WERI-Rb-1 (cell line): ENCODE measurements at regions not wholly inside any gene's neighbourhood (a gene's known extent, or its start where the extent isn't known, plus 50 kb on each side); places are given as distances from the start of the nearest gene placed in this dataset.

ENCODE experiments used
- DNase-seq: peaks from one replicate; pipeline ENCODE4 v3.0.0-alpha.2; 2020
- H3K27ac ChIP-seq: fragments of 250-450 bp; sonication (Bioruptor Pico); 2 replicates; pipeline ENCODE4 v1.5.1; 2020; ENCODE audit warnings: mild to moderate bottlenecking, moderate library complexity
- H3K27me3 ChIP-seq: fragments of 250-450 bp; sonication (Bioruptor Pico); 2 replicates; pipeline ENCODE4 v1.5.1; 2021; ENCODE audit warnings: mild to moderate bottlenecking, low read depth, moderate library complexity; ENCODE audit not compliant: insufficient read depth, severe bottlenecking
- H3K36me3 ChIP-seq: fragments of 250-450 bp; sonication (Bioruptor Pico); 2 replicates; pipeline ENCODE4 v1.5.1; 2020; ENCODE audit warnings: mild to moderate bottlenecking, moderate library complexity
- H3K4me3 ChIP-seq: 2 replicates; pipeline ENCODE4 v1.5.1; 2011; ENCODE audit warnings: low read depth, mild to moderate bottlenecking, control low read depth, low read length
- H3K9me3 ChIP-seq: fragments of 250-450 bp; sonication (Bioruptor Pico); 2 replicates; pipeline ENCODE4 v1.5.1; 2021; ENCODE audit warnings: mild to moderate bottlenecking, moderate library complexity; ENCODE audit not compliant: severe bottlenecking
- CTCF ChIP-seq: IDR thresholded peaks from 2 replicates; pipeline ENCODE4 v1.5.1; 2011; ENCODE audit warnings: low read depth, mild to moderate bottlenecking, control low read depth, inconsistent platforms, low read length

- TF ChIP-seq CTCF, result no peak
- no peaks in the 10 kb centered on the region for H3K36me3 ChIP-seq
- no peaks in the 10 kb centered on the region for H3K9me3 ChIP-seq
- H3K27me3 ChIP-seq, result no peaks in the 10 kb centered on the region
- no peak for DNase-seq
- peak overlapping the region; percentile 48 for H3K27ac ChIP-seq
- H3K4me3 ChIP-seq, result no peak overlapping the region
These were observed 58.7 kb upstream of the SH3RF3 start for GRCh38 chr2:109070290-109070689.

GRCh38 chr2:109069331-109070194, 59.4 kb upstream of the SH3RF3 start:
- Histone ChIP-seq H3K9me3 (no peaks in the 10 kb centered on the region), H3K27ac (peak overlapping the region; percentile 70)

GRCh38 chr2:109068811-109069210, 60.2 kb upstream of the SH3RF3 start:
- TF ChIP-seq CTCF, result no peak
- no peaks in the 10 kb centered on the region for H3K27me3 ChIP-seq
- DNase-seq, result no peak
- no peak overlapping the region for H3K4me3 ChIP-seq
- peak overlapping the region; percentile 70 for H3K27ac ChIP-seq
- no peaks in the 10 kb centered on the region for H3K9me3 ChIP-seq
- H3K36me3 ChIP-seq, result no peaks in the 10 kb centered on the region

More at GRCh38 chr2:109069331-109070194, 59.4 kb upstream of the SH3RF3 start:
- H3K27me3 ChIP-seq, result no peaks in the 10 kb centered on the region
- peak; percentile 75 for DNase-seq
- no peak overlapping the region for H3K4me3 ChIP-seq
- no peak for TF ChIP-seq CTCF
- H3K36me3 ChIP-seq, result no peaks in the 10 kb centered on the region

GRCh38 chr2:109067631-109068125, 61.3 kb upstream of the SH3RF3 start:
- no peaks in the 10 kb centered on the region for H3K27me3 ChIP-seq
- H3K9me3 ChIP-seq, result no peaks in the 10 kb centered on the region
- no peaks in the 10 kb centered on the region for H3K36me3 ChIP-seq
- TF ChIP-seq CTCF, result no peak
- peak overlapping the region; percentile 89 for H3K27ac ChIP-seq
- no peak overlapping the region for H3K4me3 ChIP-seq
- DNase-seq, result no peak

- Histone ChIP-seq H3K9me3 (no peaks in the 10 kb centered on the region), H3K4me3 (no peak overlapping the region), H3K27me3 (no peaks in the 10 kb centered on the region), H3K27ac (peak overlapping the region; percentile 89), H3K36me3 (no peaks in the 10 kb centered on the region)
- TF ChIP-seq CTCF, result no peak
- DNase-seq, result no peak
These were observed 61.9 kb upstream of the SH3RF3 start for GRCh38 chr2:109066917-109067597.
